SK-MEL-5 (cell line): ENCODE measurements at regions not wholly inside any gene's neighbourhood (a gene's known extent, or its start where the extent isn't known, plus 50 kb on each side); places are given as distances from the start of the nearest gene placed in this dataset.
"Not testable (repeated sequence)": the region's sequence is repeated elsewhere in the genome, so short reads cannot be mapped to it uniquely, and the experiment has no call there.

Source experiments
- DNase-seq: peaks from one replicate; pipeline ENCODE4 v3.0.0-alpha.2; 2016; ENCODE audit warnings: low read depth, low spot score
- in situ Hi-C: cut with HindIII; loops from 2 replicates; pipeline ENCODE4 v1.10.0; 2016; ENCODE audit warnings: low sequenced_read_pairs, high pct_unique_total_duplicates, low pct_unique_long_range_greater_than_20kb

GRCh38 chr6:130715058-130715457 is 112.1 kb upstream of the SMLR1 start:
- in situ Hi-C loops, result no loop called here
- no peak for DNase-seq

- no peak for DNase-seq
- in situ Hi-C loops, result no loop called here
Measured at GRCh38 chr6:130716466-130716865, 110.7 kb upstream of the SMLR1 start.

- DNase-seq, result no peak
- in situ Hi-C loops, result no loop called here
Measured at GRCh38 chr6:130717657-130718056, 109.5 kb upstream of the SMLR1 start.

GRCh38 chr6:130720076-130720715 is 107.0 kb upstream of the SMLR1 start:
- in situ Hi-C loops, result no loop called here
- DNase-seq, result no peak

- no peak for DNase-seq
- in situ Hi-C loops, result no loop called here
Measured at GRCh38 chr6:130724089-130724488, 103.1 kb upstream of the SMLR1 start.

GRCh38 chr6:130725551-130725950 is 101.7 kb upstream of the SMLR1 start:
- no peak for DNase-seq
- in situ Hi-C loops, result no loop called here

- in situ Hi-C loops, result not testable (repeated sequence)
Measured at GRCh38 chr6:130728064-130728463, 99.1 kb upstream of the SMLR1 start.

GRCh38 chr6:130730600-130730999 is 96.6 kb upstream of the SMLR1 start:
- in situ Hi-C loops, result no loop called here
- DNase-seq, result no peak

More at GRCh38 chr6:130728064-130728463, 99.1 kb upstream of the SMLR1 start:
- not testable (repeated sequence) for DNase-seq

- in situ Hi-C loops, result no loop called here
- no peak for DNase-seq
Measured at GRCh38 chr6:130734161-130734560, 93.0 kb upstream of the SMLR1 start.

- DNase-seq, result no peak
- in situ Hi-C loops, result no loop called here
Measured at GRCh38 chr6:130740308-130740707, 86.9 kb upstream of the SMLR1 start.

GRCh38 chr6:130742131-130742681 is 85.0 kb upstream of the SMLR1 start:
- no peak for DNase-seq
- in situ Hi-C loops, result no loop called here

- in situ Hi-C loops, result no loop called here
Measured at GRCh38 chr6:130743175-130743574, 84.0 kb upstream of the SMLR1 start.

GRCh38 chr6:130744576-130745366 is 82.4 kb upstream of the SMLR1 start:
- in situ Hi-C loops, result no loop called here
- DNase-seq, result no peak

More at GRCh38 chr6:130743175-130743574, 84.0 kb upstream of the SMLR1 start:
- DNase-seq, result no peak

GRCh38 chr6:130748041-130748440 is 79.2 kb upstream of the SMLR1 start:
- no peak for DNase-seq
- in situ Hi-C loops, result no loop called here

GRCh38 chr6:130749402-130749801 is 77.8 kb upstream of the SMLR1 start:
- no peak for DNase-seq
- in situ Hi-C loops, result no loop called here

GRCh38 chr6:130752267-130752666 is 74.9 kb upstream of the SMLR1 start:
- in situ Hi-C loops, result no loop called here
- no peak for DNase-seq

- in situ Hi-C loops, result no loop called here
- DNase-seq, result no peak
Measured at GRCh38 chr6:130754786-130755367, 72.3 kb upstream of the SMLR1 start.

- in situ Hi-C loops, result no loop called here
- DNase-seq, result no peak
Measured at GRCh38 chr6:130755368-130756034, 71.7 kb upstream of the SMLR1 start.
